Caco-2 (cell line): ENCODE measurements at regions not wholly inside any gene's neighbourhood (a gene's known extent, or its start where the extent isn't known, plus 50 kb on each side); places are given as distances from the start of the nearest gene placed in this dataset.

Experiments used
- BruUV-seq: library from RNA; stranded (reverse); fragments of 400-500 nt; replicated peaks from 2 replicates; lab custom pipeline; 2021; lab: Mats Ljungman, UMichigan
- CTCF ChIA-PET: fragments of 300-600 bp; sonication (Branson Sonifier 250); formaldehyde crosslinking; loops from one replicate; lab custom pipeline; 2022; ENCODE audit warnings: antibody characterized with exemption; lab: Charles Lee
- POLR2A ChIA-PET: fragments of 300-600 bp; sonication (Branson Sonifier 250); formaldehyde crosslinking; loops from one replicate; lab custom pipeline; 2022; ENCODE audit warnings: antibody characterized with exemption; lab: Charles Lee
- DNase-seq, 2 experiments: peaks; one replicate each; pipeline versions ENCODE4 v3.0.0 to v3.0.0-alpha.2; 2020 to 2022
- H3K27me3 ChIP-seq: replicated peaks from 2 replicates; pipeline ENCODE4 v1.6.0; 2011; ENCODE audit warnings: low read length; ENCODE audit not compliant: control insufficient read depth, insufficient read depth
- H3K36me3 ChIP-seq: 2 replicates; pipeline ENCODE4 v1.5.1; 2011; ENCODE audit warnings: low read length; ENCODE audit not compliant: control insufficient read depth, insufficient read depth
- H3K4me1 ChIP-seq: fragments of 250-450 bp; sonication (Bioruptor Pico); 2 replicates; pipeline ENCODE4 v1.5.1; 2020; ENCODE audit warnings: mild to moderate bottlenecking
- H3K4me3 ChIP-seq: 2 replicates; pipeline ENCODE4 v1.5.1; 2011; ENCODE audit warnings: low read depth, mild to moderate bottlenecking, control low read depth, low read length
- H3K9me3 ChIP-seq: fragments of 250-450 bp; sonication (Bioruptor Pico); 2 replicates; pipeline ENCODE4 v1.5.1; 2020; ENCODE audit warnings: mild to moderate bottlenecking, moderate library complexity
- H3K27ac Mint-ChIP-seq: one replicate; pipeline ENCODE4 v1.8.0; 2022; ENCODE audit warnings: mixed read lengths; ENCODE audit not compliant: unreplicated experiment
- H3K27me3 Mint-ChIP-seq: one replicate; pipeline ENCODE4 v1.8.0; 2022; ENCODE audit warnings: mixed read lengths; ENCODE audit not compliant: insufficient read depth, unreplicated experiment
- H3K36me3 Mint-ChIP-seq: one replicate; pipeline ENCODE4 v1.8.0; 2022; ENCODE audit warnings: mild to moderate bottlenecking, mixed read lengths; ENCODE audit not compliant: insufficient read depth, unreplicated experiment
- H3K4me1 Mint-ChIP-seq: one replicate; pipeline ENCODE4 v1.8.0; 2022; ENCODE audit warnings: low read depth, mixed read lengths; ENCODE audit not compliant: unreplicated experiment
- H3K4me3 Mint-ChIP-seq: one replicate; pipeline ENCODE4 v1.8.0; 2022; ENCODE audit warnings: mild to moderate bottlenecking, moderate library complexity, mixed read lengths; ENCODE audit not compliant: unreplicated experiment
- H3K9me3 Mint-ChIP-seq: one replicate; pipeline ENCODE4 v1.8.0; 2022; ENCODE audit warnings: mixed read lengths; ENCODE audit not compliant: unreplicated experiment
- intact Hi-C: fragments of 100-400 bp; cut with micrococcal nuclease; formaldehyde crosslinking; loops from one replicate; pipeline ENCODE4 v1.10.0; 2022; ENCODE audit not compliant: unreplicated experiment
- TF ChIP-seq, protein P1 (sequence below), 2 experiments: fragments of 200-600 bp in 1 of 2; IDR thresholded peaks; 1 replicate in 1 of 2; 2 replicates in 1 of 2; pipeline versions ENCODE4 v1.5.1 to v1.8.0; 2011 to 2022; ENCODE audit warnings: antibody characterized with exemption in 1 of 2, control low read depth in 1 of 2, inconsistent platforms in 1 of 2, low read depth in 1 of 2, low read length in 1 of 2, mild to moderate bottlenecking in 1 of 2, moderate library complexity in 1 of 2; ENCODE audit not compliant: insufficient read depth in 1 of 2, severe bottlenecking in 1 of 2, unreplicated experiment in 1 of 2

DNA sequence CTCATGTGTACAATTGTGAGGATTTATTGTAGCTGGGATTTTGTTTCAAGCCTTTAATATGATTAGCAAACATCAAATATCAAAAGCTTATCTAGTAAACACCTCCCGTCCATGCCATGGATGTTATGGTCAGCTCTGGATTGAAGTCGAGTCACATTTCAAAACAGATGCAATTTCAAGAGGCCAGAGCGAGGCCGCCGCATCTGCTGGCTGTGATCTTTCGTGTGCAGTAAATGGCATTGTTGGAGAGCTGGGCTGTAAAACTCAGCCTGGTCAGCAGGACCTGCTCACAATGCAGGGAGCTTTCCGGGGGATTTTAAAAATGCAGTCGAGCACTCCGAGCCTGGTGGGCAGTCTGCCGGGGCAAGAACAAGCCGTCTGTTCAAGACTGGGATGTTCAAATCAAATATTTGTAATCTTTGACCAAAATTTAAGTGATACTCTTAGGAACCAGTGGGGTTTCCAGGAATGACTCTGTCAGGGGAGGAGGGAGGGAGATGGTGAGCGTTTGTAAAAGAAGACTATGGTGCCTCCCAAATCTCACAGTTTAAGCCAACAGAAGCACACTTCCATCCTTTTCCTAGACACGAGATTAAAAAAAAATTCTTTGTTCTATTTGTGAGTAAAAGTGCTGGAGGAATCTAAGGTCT, 97.6 kb downstream of the MYCN start:
- H3K4me1 ChIP-seq: no peaks in the 10 kb centered on the region
- POLR2A ChIA-PET: no interaction called here
- H3K36me3 ChIP-seq: no peaks in the 10 kb centered on the region
- H3K27me3 ChIP-seq: no peaks in the 10 kb centered on the region
- CTCF ChIA-PET: no interaction called here
- no peak overlapping the region for H3K4me3 ChIP-seq
- TF ChIP-seq, protein P1, sequence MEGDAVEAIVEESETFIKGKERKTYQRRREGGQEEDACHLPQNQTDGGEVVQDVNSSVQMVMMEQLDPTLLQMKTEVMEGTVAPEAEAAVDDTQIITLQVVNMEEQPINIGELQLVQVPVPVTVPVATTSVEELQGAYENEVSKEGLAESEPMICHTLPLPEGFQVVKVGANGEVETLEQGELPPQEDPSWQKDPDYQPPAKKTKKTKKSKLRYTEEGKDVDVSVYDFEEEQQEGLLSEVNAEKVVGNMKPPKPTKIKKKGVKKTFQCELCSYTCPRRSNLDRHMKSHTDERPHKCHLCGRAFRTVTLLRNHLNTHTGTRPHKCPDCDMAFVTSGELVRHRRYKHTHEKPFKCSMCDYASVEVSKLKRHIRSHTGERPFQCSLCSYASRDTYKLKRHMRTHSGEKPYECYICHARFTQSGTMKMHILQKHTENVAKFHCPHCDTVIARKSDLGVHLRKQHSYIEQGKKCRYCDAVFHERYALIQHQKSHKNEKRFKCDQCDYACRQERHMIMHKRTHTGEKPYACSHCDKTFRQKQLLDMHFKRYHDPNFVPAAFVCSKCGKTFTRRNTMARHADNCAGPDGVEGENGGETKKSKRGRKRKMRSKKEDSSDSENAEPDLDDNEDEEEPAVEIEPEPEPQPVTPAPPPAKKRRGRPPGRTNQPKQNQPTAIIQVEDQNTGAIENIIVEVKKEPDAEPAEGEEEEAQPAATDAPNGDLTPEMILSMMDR (IDR thresholded peaks at IDR 0.05; ENCODE audit: insufficient read depth in 1 of 2, low read depth in 1 of 2, low read length in 1 of 2, severe bottlenecking in 1 of 2, unreplicated experiment in 1 of 2): no peak
- H3K9me3 Mint-ChIP-seq: no peaks in the 10 kb centered on the region
- H3K4me3 Mint-ChIP-seq: no peak overlapping the region
- H3K36me3 Mint-ChIP-seq: no peaks in the 10 kb centered on the region
- peaks cover 9% of the 10 kb centered on the region for H3K4me1 Mint-ChIP-seq
- DNase-seq: no peak
- intact Hi-C loops: loop anchor here (10.0 kb wide), 1 partner anchor 717 kb away; no protein-coding TSS in a partner anchor
- H3K9me3 ChIP-seq: no peaks in the 10 kb centered on the region
- no peaks in the 10 kb centered on the region for H3K27me3 Mint-ChIP-seq
- H3K27ac Mint-ChIP-seq: no peak overlapping the region
- BruUV-seq: no TSS peak

DNA sequence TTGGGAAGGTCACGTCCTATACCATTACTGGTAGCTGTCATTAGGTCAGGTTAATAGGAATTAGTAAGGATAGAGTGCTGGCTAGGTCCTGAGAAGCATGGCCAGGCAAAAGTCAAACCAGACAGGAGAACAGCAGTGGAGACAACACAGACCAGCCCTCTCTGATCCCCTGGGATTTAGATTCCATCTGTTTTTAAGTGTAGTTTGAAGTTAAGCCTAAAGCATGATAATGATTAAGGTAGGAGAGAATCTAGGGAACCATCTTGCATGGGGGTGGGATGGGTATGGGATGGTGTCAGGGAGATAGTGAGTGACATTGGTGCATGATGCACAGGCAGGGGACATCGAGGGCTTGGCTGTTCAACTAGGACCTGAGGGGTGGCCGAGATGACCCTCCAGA, 96.6 kb downstream of the MYCN start:
- Mint-ChIP-seq H3K36me3 (no peaks in the 10 kb centered on the region), H3K27me3 (no peaks in the 10 kb centered on the region), H3K4me1 (peaks cover 9% of the 10 kb centered on the region), H3K4me3 (no peak overlapping the region), H3K9me3 (no peaks in the 10 kb centered on the region), H3K27ac (no peak overlapping the region)
- BruUV-seq: no TSS peak
- no peaks in the 10 kb centered on the region for H3K4me1 ChIP-seq
- no peak overlapping the region for H3K4me3 ChIP-seq
- TF ChIP-seq, protein P1 (IDR thresholded peaks at IDR 0.05; ENCODE audit: insufficient read depth in 1 of 2, low read depth in 1 of 2, low read length in 1 of 2, severe bottlenecking in 1 of 2, unreplicated experiment in 1 of 2): no peak
- ChIA-PET POLR2A (no interaction called here), CTCF (no interaction called here)
- no peaks in the 10 kb centered on the region for H3K36me3 ChIP-seq
- no peaks in the 10 kb centered on the region for H3K9me3 ChIP-seq
- no peaks in the 10 kb centered on the region for H3K27me3 ChIP-seq
- DNase-seq: no peak
- intact Hi-C loops: loop anchor here (10.0 kb wide), 1 partner anchor 718 kb away; no protein-coding TSS in a partner anchor

DNA sequence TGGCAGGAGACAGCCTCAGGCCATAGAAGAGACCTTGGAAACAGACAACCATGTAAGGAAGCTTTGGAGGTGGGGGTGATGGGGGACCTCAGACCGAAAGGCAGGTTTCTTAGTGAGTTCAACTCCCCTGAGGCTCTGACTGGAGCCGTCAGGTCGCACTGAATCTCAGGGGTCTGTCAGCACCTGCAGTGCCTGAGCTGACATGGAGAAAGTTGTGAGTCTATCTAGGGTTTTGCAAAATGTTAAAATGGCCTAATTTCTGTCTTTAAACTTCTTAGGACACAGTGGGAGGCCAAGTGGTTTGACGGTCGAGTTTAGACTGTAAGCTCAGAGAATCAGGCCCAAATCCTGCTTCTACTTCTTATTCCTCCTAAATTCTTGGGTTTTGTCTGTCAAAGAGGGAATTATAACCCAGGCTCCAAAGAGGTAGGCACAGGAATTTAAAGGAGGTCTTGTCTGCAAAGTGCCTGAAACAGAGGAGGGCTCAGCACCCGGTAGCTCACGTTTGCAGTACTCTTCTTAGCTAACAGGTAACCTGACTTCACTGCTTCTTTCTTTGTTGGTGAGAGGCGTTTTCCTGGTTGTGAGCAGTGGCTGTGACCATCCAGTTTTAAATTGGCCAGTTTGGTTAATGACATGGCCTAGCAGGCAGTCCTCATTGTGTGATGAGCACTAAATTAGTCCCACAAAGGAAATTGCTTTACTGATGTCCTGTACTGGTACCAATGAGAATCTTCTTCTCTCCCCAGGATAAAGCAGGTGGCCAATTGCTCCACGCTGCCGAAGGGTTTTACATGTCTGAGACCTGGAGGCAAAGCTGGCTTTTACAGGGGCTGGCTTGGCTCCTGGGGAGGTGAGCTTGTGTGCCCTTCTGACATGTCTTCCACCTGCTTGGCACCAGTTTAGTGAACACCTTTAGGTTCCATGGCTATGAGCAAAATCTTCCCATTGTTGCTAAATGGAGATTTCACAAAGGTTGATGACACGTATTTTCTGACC, 95.7 kb downstream of the MYCN start:
- Histone ChIP-seq H3K4me3 (no peak overlapping the region), H3K9me3 (no peaks in the 10 kb centered on the region), H3K4me1 (0 out of 2 replicates have a peak, but pooled peaks cover 5% of the 10 kb centered on the region), H3K27me3 (no peaks in the 10 kb centered on the region), H3K36me3 (no peaks in the 10 kb centered on the region)
- Mint-ChIP-seq H3K36me3 (no peaks in the 10 kb centered on the region), H3K9me3 (no peaks in the 10 kb centered on the region), H3K4me1 (peaks cover 13% of the 10 kb centered on the region), H3K27ac (no peak overlapping the region), H3K27me3 (no peaks in the 10 kb centered on the region), H3K4me3 (no peak overlapping the region)
- intact Hi-C loops: loop anchor here (10.0 kb wide), 1 partner anchor 719 kb away; no protein-coding TSS in a partner anchor
- ChIA-PET POLR2A (no interaction called here), CTCF (no interaction called here)
- BruUV-seq: no TSS peak
- TF ChIP-seq, protein P1 (IDR thresholded peaks at IDR 0.05; ENCODE audit: insufficient read depth in 1 of 2, low read depth in 1 of 2, low read length in 1 of 2, severe bottlenecking in 1 of 2, unreplicated experiment in 1 of 2): no peak
- DNase-seq: no peak
